D721Med (cell line): ENCODE measurements at regions not wholly inside any gene's neighbourhood (a gene's known extent, or its start where the extent isn't known, plus 50 kb on each side); places are given as distances from the start of the nearest gene placed in this dataset.
"Not testable (repeated sequence)": the region's sequence is repeated elsewhere in the genome, so short reads cannot be mapped to it uniquely, and the experiment has no call there.

ENCODE experiments used
- DNase-seq: peaks from one replicate; pipeline ENCODE4 v3.0.0; 2011; ENCODE audit warnings: low spot score; ENCODE audit not compliant: insufficient read length
- FAIRE-seq: peaks from 2 replicates; lab custom pipeline; 2011; peaks lifted over from hg19 to GRCh38; lab: Jason Lieb, UNC
- CTCF ChIP-seq: IDR thresholded peaks from 2 replicates; pipeline ENCODE4 v1.5.1; 2012; ENCODE audit warnings: mild to moderate bottlenecking, control low read depth; ENCODE audit not compliant: insufficient read depth; ENCODE audit errors: missing control alignments

- FAIRE-seq: no peak
- no peak for TF ChIP-seq CTCF
- no peak for DNase-seq
Observed at GRCh38 chr13:103471896-103472295, 405.7 kb upstream of the SLC10A2 start.

GRCh38 chr13:103469771-103470170 is 403.6 kb upstream of the SLC10A2 start:
- no peak for DNase-seq
- no peak for FAIRE-seq
- no peak for TF ChIP-seq CTCF

- FAIRE-seq (no peak), DNase-seq (no peak)
- TF ChIP-seq CTCF: no peak
Observed at GRCh38 chr13:103466761-103467160, 400.5 kb upstream of the SLC10A2 start.

- DNase-seq, FAIRE-seq: not testable (repeated sequence)
Observed at GRCh38 chr13:103460246-103460645, 394.0 kb upstream of the SLC10A2 start.

GRCh38 chr13:103457050-103457449 is 390.8 kb upstream of the SLC10A2 start:
- not testable (repeated sequence) for DNase-seq, FAIRE-seq

- no peak for DNase-seq
- TF ChIP-seq CTCF: no peak
- no peak for FAIRE-seq
Observed at GRCh38 chr13:103451656-103452055, 385.4 kb upstream of the SLC10A2 start.

GRCh38 chr13:103443604-103444003 is 377.4 kb upstream of the SLC10A2 start:
- DNase-seq (no peak), FAIRE-seq (no peak)
- no peak for TF ChIP-seq CTCF

GRCh38 chr13:103437651-103438050 is 371.4 kb upstream of the SLC10A2 start:
- DNase-seq (no peak), FAIRE-seq (no peak)
- no peak for TF ChIP-seq CTCF
